Esophagus squamous epithelium (tissue), 4 donors: ENCODE measurements at regions not wholly inside any gene's neighbourhood (a gene's known extent, or its start where the extent isn't known, plus 50 kb on each side); places are given as distances from the start of the nearest gene placed in this dataset.

ENCODE experiments used
- POLR2A ChIP-seq, 4 donors: fragments of 450-650 bp; IDR thresholded peaks; one replicate each; pipeline ENCODE4 v1.6.1; 2017; ENCODE audit warnings: antibody characterized with exemption in 4 of 4, mild to moderate bottlenecking in 4 of 4, moderate library complexity in 3 of 4
- TF ChIP-seq, protein P1 (sequence below), 6 experiments: fragments of 450-650 bp in 4 of 6; fragments of 200-600 bp in 2 of 6; sonication (generic) in 2 of 6; IDR thresholded peaks; one replicate each; pipeline ENCODE4 v1.5.1; 2016 to 2019; ENCODE audit warnings: antibody characterized with exemption in 6 of 6, mild to moderate bottlenecking in 4 of 6, moderate library complexity in 4 of 6

DNA sequence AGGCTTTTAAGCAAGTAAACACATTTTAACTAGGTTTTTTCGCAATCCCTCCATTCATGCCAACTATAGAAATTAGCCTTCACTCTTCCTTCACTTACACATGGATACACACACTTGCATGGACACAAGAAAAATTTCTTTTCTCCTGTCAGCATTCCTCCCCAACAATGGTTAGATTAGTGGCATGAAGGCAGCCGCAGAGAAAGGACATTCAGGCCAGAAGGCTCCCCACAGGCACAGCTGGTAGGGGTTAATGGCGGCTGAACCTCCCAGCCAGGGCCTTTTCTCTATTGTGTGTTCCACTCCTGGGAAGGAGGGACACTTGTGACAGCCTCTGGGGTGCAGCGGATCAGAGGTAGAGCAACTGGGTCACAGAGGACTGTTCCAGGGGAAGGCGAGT lies 255.0 kb upstream of the SP8 start:
- TF ChIP-seq POLR2A (IDR thresholded peaks at IDR 0.05) = no peak
- TF ChIP-seq, protein P1, sequence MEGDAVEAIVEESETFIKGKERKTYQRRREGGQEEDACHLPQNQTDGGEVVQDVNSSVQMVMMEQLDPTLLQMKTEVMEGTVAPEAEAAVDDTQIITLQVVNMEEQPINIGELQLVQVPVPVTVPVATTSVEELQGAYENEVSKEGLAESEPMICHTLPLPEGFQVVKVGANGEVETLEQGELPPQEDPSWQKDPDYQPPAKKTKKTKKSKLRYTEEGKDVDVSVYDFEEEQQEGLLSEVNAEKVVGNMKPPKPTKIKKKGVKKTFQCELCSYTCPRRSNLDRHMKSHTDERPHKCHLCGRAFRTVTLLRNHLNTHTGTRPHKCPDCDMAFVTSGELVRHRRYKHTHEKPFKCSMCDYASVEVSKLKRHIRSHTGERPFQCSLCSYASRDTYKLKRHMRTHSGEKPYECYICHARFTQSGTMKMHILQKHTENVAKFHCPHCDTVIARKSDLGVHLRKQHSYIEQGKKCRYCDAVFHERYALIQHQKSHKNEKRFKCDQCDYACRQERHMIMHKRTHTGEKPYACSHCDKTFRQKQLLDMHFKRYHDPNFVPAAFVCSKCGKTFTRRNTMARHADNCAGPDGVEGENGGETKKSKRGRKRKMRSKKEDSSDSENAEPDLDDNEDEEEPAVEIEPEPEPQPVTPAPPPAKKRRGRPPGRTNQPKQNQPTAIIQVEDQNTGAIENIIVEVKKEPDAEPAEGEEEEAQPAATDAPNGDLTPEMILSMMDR (IDR thresholded peaks at IDR 0.05) = no peak
